IPS DF 4.7 (cell line): ENCODE measurements at regions not wholly inside any gene's neighbourhood (a gene's known extent, or its start where the extent isn't known, plus 50 kb on each side); places are given as distances from the start of the nearest gene placed in this dataset.
A peak's percentile ranks its signal among the peaks of the same experiment; 100 is the strongest.
"Not testable (repeated sequence)": the region's sequence is repeated elsewhere in the genome, so short reads cannot be mapped to it uniquely, and the experiment has no call there.

ENCODE experiments used
- DNase-seq: peaks from one replicate; pipeline ENCODE4 v3.0.0-alpha.2; 2013; ENCODE audit warnings: low spot score; ENCODE audit errors: extremely low read depth

GRCh38 chr16:48704710-48705109 is 94.7 kb upstream of the N4BP1 start:
- DNase-seq, result no peak

- peak; percentile 41 for DNase-seq
These were observed 77.5 kb upstream of the N4BP1 start for GRCh38 chr16:48687421-48688038.

GRCh38 chr16:48684148-48684547 is 74.2 kb upstream of the N4BP1 start:
- DNase-seq, result no peak

GRCh38 chr16:48682971-48683370 is 73.0 kb upstream of the N4BP1 start:
- DNase-seq, result no peak

- DNase-seq, result no peak
These were observed 71.5 kb upstream of the N4BP1 start for GRCh38 chr16:48681520-48681919.

- DNase-seq, result no peak
These were observed 70.9 kb upstream of the N4BP1 start for GRCh38 chr16:48680881-48681280.

- no peak for DNase-seq
These were observed 66.9 kb upstream of the N4BP1 start for GRCh38 chr16:48676836-48677235.

- not testable (repeated sequence) for DNase-seq
These were observed 58.2 kb upstream of the N4BP1 start for GRCh38 chr16:48668184-48668583.

DNA sequence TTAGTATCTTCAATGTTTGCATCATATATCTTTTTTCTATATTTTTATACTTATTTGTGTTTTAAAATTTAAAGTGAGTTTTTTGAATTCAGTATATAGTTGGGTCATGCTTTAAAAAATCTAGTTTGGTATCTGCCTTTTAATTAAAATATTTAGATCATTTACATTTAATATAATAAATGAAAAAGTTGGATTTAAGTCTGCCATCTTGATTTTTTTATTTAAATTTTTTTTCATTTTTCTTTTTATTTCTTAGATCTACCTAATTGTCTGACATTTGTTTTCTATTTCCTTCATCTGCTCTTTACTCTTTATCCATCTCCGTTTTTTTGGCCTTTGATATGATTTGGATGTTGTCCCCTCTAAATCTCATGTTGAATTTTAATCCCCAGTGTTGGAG is 50.0 kb upstream of the N4BP1 start:
- no peak for DNase-seq
